Left lobe of liver (tissue), 2 donors: ENCODE measurements at regions not wholly inside any gene's neighbourhood (a gene's known extent, or its start where the extent isn't known, plus 50 kb on each side); places are given as distances from the start of the nearest gene placed in this dataset.

Experiments used
- ATAC-seq: fragments of 200-7000 bp; cut with Tn5 transposase; one replicate; pipeline ENCODE4 v1.9.1; 2020; ENCODE audit warnings: mild to moderate bottlenecking, moderate library complexity
- DNase-seq: peaks from one replicate; pipeline ENCODE4 v3.0.0-alpha.2; 2020; ENCODE audit warnings: low spot score
- donor health status: DM: no; HTN: no; CAD: no; lungs with moderate emphysema.
- donor health status: DM: no; HTN: yes; CAD: no.

DNA sequence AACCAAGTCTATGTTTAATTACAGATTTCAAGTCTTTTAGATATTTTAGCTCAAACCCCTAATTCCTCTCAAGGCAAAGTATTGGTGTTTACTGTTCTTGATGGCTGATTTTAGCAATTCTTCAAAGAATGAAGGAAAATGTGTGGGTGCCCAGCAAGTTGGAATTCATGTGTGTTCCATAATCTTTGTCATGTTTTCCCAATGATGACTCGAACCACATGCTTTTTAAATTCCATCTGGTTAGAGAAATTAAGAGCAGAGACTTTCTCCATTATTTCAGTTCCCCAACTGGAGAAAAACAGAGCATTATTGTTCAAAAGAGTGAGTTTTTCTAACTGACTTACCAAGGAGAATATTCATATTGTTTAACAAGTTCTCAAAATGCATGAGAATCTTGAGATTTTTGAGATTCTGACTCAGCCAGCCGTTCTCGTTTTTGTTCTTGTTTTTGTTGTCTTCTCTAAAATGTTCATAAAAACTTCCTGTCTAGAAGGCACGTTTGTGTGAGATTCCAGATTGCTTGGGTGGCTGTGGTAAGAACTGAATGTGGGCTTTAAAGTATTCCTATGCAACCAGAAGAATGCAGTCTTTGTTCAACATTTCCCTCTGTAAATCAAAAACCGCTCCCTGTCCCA is 404.7 kb downstream of the IRS2 start:
- ATAC-seq, result no peak
- no peak for DNase-seq

GRCh38 chr13:109380457-109380856 is 405.9 kb downstream of the IRS2 start:
- no peak for ATAC-seq
- DNase-seq, result no peak

DNA sequence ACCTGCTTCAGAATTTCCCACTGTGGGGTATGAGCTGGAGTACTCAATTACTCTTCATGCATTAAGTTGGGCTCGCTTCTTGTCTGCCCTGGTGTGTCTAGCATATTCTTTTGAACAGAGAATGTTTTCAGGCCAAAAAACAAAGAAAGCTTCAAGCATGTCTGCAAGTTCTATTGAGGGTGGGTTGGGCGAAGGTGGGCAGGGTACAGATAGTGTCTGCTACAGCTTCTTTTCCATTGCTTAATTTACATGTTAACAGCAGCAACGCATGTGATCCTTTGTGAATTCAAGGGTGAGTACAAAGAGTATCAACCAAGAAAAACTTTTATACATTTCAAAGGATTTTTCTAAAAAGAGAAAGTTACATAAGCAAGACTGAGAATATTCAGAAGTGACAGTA is 406.5 kb downstream of the IRS2 start:
- DNase-seq, result no peak
- ATAC-seq, result no peak

- ATAC-seq (peak; percentile 48), DNase-seq (no peak)
These were observed 409.4 kb downstream of the IRS2 start for GRCh38 chr13:109376936-109377335.

DNA sequence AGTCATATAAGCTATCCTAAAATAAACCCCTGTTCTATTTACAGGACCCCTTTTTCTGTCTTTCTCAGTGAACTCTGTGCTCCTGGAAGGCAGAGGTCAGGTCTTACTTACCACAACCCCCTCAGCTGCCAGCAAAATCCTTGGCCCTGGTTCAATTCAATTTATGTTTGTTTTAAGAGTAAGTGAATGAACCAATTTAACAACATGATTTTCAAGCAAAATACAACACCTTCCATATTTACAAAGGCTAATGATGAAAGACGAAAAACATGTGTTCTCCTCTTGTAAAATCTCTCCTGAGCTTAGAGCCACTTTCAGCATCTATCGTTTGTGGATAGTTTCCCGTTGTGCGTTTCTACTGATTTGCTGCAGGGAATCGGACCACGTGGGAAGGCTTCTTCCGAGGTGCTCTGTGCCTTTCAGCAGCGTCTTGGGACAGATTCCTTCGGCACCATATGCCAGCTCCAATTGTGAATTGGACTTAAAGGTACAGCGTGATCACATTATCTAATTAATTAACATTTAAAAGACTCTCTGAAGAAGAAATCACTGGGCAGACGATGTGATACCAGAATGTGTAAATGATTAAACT is 411.7 kb downstream of the IRS2 start:
- ATAC-seq, result no peak

GRCh38 chr13:109372666-109373065 is 413.7 kb downstream of the IRS2 start:
- ATAC-seq (no peak), DNase-seq (no peak)

More for the DNA sequence above, 411.7 kb downstream of the IRS2 start:
- no peak for DNase-seq

DNA sequence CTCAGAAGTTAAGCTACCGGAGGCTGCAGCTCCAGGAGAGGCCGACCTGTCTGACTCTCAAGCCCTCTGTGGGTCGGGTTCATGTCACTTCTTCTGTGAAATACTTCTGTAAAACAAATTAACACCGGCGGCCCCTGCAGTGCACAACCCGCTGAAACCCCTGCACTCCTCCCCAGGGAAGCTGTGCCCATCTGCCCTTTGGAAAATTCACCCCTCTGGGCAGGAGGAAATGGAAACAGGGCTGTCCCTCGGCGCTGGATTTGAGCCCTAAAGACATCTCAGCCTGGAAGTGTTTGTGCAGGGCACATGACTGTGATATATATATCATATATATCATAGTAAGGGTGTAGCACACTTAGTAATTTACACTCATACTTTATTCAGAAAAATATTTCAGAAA is 415.3 kb downstream of the IRS2 start:
- ATAC-seq, result no peak
- DNase-seq, result no peak

DNA sequence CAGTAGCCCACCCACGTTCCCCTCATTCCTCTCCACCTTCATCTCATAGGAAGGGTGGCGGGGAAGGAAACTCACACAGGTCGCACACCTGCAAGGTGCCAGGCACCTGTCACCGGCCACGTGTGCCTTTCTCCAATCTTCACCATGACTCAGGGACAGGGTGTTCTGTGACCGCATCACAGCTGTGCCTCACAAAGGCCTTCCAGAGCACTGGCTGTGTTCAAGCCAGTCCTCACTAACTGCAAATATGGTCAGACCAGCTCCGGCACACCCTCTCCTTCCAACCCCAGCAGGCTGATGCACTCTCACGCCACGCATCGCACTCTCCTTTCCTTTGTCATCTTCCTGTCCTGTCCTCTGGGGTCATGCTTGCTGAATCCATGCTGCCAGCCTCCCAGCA is 415.9 kb downstream of the IRS2 start:
- DNase-seq, result no peak
- no peak for ATAC-seq

GRCh38 chr13:109369353-109370052 is 416.9 kb downstream of the IRS2 start:
- no peak for DNase-seq
- no peak for ATAC-seq

GRCh38 chr13:109368230-109368629 is 418.2 kb downstream of the IRS2 start:
- DNase-seq, result no peak
- no peak for ATAC-seq

DNA sequence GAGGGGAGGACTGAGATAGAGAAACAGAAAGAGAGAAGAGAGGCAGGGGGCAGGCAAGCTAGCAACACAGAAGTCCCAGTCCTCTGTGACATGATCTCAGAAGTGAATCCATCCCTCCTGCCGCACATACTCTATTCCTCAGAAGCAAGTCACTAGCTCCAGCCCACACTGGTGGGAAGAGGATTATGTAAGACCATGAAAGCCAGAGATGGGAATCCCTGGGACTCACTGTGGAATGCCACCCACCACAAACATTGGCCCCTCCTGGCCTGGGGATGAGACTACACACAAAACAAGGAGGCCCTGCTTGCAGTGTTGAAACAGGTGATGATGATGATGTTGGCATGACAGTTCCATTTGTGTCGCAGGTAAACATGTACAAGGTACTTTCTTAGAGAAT is 419.9 kb downstream of the IRS2 start:
- DNase-seq (no peak), ATAC-seq (no peak)

- ATAC-seq (no peak), DNase-seq (no peak)
These were observed 423.0 kb downstream of the IRS2 start for GRCh38 chr13:109363431-109363830.

DNA sequence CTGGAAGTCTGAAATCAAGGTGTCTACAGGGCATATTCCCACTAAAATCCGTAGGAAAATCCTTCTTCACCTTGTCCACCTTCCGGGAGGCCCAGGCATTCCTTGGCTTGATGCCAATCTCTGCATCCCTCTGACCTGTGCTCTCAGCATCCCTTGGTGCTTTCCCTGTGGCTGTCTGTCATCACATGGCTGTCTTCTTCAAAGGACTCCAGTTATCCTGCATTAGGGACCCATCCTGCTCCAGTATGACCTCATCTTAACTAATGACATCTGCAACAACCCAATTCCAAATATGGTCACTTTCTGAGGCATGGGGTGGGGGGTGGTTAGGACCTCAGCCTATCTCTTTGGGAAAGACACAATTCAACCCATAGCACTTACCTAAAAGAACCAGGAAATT is 423.8 kb downstream of the IRS2 start:
- ATAC-seq, result no peak
- no peak for DNase-seq

- no peak for DNase-seq
These were observed 424.7 kb downstream of the IRS2 start for GRCh38 chr13:109361562-109362289.

DNA sequence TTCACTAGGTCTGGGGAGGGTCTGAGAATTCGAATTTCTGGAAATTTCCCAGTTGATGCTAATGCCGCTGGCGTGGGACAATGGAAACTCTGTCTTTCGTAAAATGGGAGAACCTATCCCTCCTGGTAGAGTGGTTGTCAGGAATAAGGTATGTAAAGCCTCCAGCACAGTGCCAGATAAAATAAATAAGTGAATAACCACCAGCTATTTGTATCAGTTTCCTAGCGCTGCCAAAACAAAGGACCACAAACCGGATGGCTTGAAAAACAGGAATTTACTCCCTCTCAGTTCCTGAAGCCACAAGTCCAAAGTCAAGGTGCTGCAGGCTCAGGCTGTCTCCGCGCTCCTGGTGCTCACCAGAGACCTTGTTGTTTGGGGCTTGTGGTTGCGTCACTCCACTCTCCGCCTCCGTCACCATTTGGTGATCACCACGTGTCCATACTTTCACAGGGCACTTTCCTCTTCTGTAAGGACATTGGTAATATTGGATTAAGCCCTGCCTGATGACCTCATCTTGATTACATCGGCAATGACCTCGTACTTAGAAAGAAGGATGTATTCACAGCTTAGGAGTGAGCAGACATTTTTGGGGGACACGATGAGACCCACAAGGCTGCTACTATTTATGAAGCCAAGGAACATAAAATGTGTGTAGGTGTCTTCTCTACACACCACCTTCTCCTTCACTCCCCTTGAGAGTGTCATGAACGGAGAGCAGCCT is 428.5 kb downstream of the IRS2 start:
- ATAC-seq (no peak), DNase-seq (no peak)

More at GRCh38 chr13:109361562-109362289, 424.7 kb downstream of the IRS2 start:
- no peak for ATAC-seq

DNA sequence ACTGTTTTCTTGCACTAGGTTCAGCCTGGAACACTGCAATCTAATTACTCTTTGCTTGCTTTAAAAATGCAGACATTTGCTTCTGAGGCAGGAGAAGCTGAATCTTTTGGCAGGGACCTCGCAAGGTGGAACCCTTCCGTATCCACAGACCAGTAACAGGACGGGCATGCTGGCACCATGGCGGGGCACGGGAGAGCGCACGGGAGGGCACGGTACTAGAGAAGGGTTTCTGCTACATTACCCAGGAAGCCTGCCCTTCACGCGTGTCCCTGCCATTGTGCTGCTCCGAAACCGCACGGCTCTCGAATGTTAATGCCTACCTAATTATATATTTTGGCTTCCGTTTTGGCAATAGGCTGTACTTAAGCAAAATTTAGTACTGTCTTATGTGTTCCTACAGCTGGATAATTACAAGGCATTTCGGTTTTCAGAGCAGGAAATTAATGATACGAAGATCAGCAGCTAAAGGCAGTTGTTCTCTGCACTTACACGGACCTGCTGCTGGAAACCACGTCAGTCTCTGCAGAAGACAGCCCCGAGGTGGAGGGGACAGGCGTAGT is 430.4 kb downstream of the IRS2 start:
- ATAC-seq (no peak), DNase-seq (no peak)

DNA sequence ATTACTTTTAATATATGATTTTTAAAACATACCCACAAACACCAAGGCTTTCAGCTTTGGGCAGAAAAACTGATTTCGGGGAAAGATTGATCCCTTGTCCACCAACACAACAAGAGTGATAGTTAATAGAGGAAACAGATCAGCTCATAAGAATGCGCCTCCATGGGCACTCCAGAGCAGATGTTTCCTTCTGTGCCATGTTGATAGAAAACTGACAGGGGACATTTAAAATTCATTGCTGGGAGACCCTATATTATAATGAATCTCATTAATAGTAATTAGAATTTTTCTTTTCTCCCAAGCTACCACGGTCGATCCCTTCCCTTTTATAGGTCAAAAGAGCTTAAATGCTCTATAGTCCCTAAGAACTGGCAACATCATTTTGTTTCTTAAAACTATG is 431.2 kb downstream of the IRS2 start:
- no peak for DNase-seq
- no peak for ATAC-seq

DNA sequence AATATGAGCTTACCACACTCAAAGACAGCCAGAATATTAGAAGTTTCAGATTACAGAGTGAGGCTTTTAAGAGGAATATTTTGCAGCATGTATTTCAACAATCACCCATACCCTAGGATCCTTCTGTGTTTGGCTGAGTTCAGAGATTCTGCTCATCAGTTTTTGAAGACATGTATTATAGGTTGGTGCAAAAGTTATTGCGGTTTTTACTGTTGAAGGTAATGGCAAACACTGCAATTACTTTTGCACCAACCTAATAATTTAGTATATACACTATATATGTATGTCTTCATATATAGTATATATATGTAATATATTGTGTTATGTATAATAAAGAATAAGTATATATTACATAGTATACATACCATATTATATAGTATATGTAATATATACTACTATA is 435.1 kb downstream of the IRS2 start:
- DNase-seq, result no peak
- ATAC-seq, result no peak

DNA sequence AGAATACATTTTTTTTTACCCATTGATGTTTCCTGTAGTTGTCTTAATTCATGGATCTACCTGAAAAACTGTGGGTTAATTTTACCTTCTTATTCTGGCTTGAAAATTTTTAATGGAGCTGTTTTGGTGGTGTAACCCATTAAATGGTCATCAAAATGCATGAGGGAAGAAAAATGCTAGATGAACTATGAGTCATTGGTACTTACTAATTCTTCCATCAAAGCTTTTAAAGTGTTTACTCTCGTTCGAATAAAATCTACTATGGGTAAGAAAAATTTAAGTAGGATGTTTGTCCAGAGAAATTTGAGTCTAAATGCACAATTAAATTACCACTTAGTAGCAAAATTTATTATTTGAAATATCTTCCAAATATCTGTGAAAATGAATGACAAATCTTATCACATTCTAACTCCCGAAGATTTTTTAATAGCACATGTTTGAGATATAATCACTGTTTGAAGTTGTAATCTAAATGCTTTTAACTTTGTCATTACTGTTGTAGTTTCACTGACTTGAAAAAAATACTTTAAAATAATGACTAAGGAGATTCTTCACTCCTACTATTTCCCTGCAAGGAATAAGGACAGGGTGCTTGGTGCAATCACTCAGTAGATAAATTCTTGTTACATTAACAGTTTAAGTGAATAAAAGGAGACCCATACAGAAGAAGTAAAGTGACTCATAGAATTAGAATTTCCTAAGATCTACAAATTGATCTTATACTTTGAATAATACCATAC is 437.7 kb downstream of the IRS2 start:
- ATAC-seq, result no peak
- no peak for DNase-seq

GRCh38 chr13:109346060-109346459 is 440.3 kb downstream of the IRS2 start:
- ATAC-seq, result no peak
- no peak for DNase-seq
